Neural progenitor cell (in vitro differentiated cells): ENCODE measurements at regions not wholly inside any gene's neighbourhood (a gene's known extent, or its start where the extent isn't known, plus 50 kb on each side); places are given as distances from the start of the nearest gene placed in this dataset.

Source experiments
- DNase-seq: peaks from one replicate; pipeline ENCODE4 v3.0.0-alpha.2; 2016; ENCODE audit warnings: low spot score
- H2AFZ ChIP-seq: fragments of 200-600 bp; sonication (generic); replicated peaks from 2 replicates; pipeline ENCODE4 v1.6.1; 2016; ENCODE audit warnings: antibody characterized with exemption
- H3F3A ChIP-seq: fragments of 200-600 bp; sonication (generic); 2 replicates; pipeline ENCODE4 v1.6.1; 2016; ENCODE audit warnings: antibody characterized with exemption, low read depth
- H3K27ac ChIP-seq: fragments of 200-600 bp; sonication (generic); 2 replicates; pipeline ENCODE4 v1.5.1; 2016; ENCODE audit warnings: mild to moderate bottlenecking
- H3K27me3 ChIP-seq: fragments of 200-600 bp; sonication (generic); 2 replicates; pipeline ENCODE4 v1.6.1; 2016; ENCODE audit warnings: mild to moderate bottlenecking, moderate library complexity
- H3K36me3 ChIP-seq: fragments of 200-600 bp; sonication (generic); 2 replicates; pipeline ENCODE4 v1.5.1; 2016
- H3K4me1 ChIP-seq: fragments of 200-600 bp; sonication (generic); 2 replicates; pipeline ENCODE4 v1.6.1; 2016; ENCODE audit warnings: mixed run types
- H3K4me2 ChIP-seq: fragments of 200-600 bp; sonication (generic); 2 replicates; pipeline ENCODE4 v1.6.1; 2016
- H3K4me3 ChIP-seq: fragments of 200-600 bp; sonication (generic); 2 replicates; pipeline ENCODE4 v1.5.1; 2016
- H3K79me2 ChIP-seq: fragments of 200-600 bp; sonication (generic); 2 replicates; pipeline ENCODE4 v1.6.1; 2016; ENCODE audit warnings: low read depth
- H3K9ac ChIP-seq: fragments of 200-600 bp; sonication (generic); 2 replicates; pipeline ENCODE4 v1.6.1; 2016
- H3K9me3 ChIP-seq: fragments of 200-600 bp; sonication (generic); 2 replicates; pipeline ENCODE4 v1.5.1; 2016; ENCODE audit warnings: low read depth
- H4K20me1 ChIP-seq: fragments of 200-600 bp; sonication (generic); 2 replicates; pipeline ENCODE4 v1.6.1; 2016; ENCODE audit warnings: low read depth
- H3K27ac Mint-ChIP-seq: 3 replicates; pipeline ENCODE4 v1.8.0; 2021; ENCODE audit warnings: mixed read lengths
- H3K27me3 Mint-ChIP-seq: 2 replicates; pipeline ENCODE4 v1.8.0; 2022; ENCODE audit warnings: low read depth, mild to moderate bottlenecking, inconsistent platforms, moderate library complexity, mixed read lengths; ENCODE audit not compliant: insufficient read depth
- H3K36me3 Mint-ChIP-seq: 3 replicates; pipeline ENCODE4 v1.8.0; 2021; ENCODE audit warnings: mixed read lengths
- H3K4me1 Mint-ChIP-seq: 3 replicates; pipeline ENCODE4 v1.8.0; 2021; ENCODE audit warnings: mixed read lengths
- H3K4me3 Mint-ChIP-seq: 3 replicates; pipeline ENCODE4 v1.8.0; 2021; ENCODE audit warnings: mild to moderate bottlenecking, moderate library complexity, mixed read lengths
- H3K9me3 Mint-ChIP-seq: 3 replicates; pipeline ENCODE4 v1.8.0; 2020; ENCODE audit warnings: mixed read lengths
- CTCF ChIP-seq: fragments of 200-600 bp; sonication (generic); IDR thresholded peaks from 2 replicates; pipeline ENCODE4 v1.5.1; 2017; ENCODE audit warnings: antibody characterized with exemption, mild to moderate bottlenecking
- EZH2 ChIP-seq: fragments of 200-600 bp; sonication (generic); IDR thresholded peaks from 2 replicates; pipeline ENCODE4 v1.6.1; 2017; ENCODE audit warnings: antibody characterized with exemption, mild to moderate bottlenecking, moderate library complexity
- EZH2phosphoT487 ChIP-seq: fragments of 200-600 bp; sonication (generic); IDR thresholded peaks from 2 replicates; pipeline ENCODE4 v1.6.1; 2017; ENCODE audit warnings: antibody characterized with exemption

- no peak overlapping the region for H3K4me3 ChIP-seq
Measured at GRCh38 chr3:177435301-177435700, 238.0 kb upstream of the TBL1XR1 start.

GRCh38 chr3:177437513-177438337 is 240.4 kb upstream of the TBL1XR1 start:
- Histone ChIP-seq H3K9me3 (no peaks in the 10 kb centered on the region), H4K20me1 (no peaks in the 10 kb centered on the region), H3K4me1 (no peaks in the 10 kb centered on the region), H3K4me2 (no peak overlapping the region), H3K36me3 (no peaks in the 10 kb centered on the region), H3K79me2 (no peaks in the 10 kb centered on the region), H2AFZ (no peak overlapping the region), H3F3A (no peaks in the 10 kb centered on the region), H3K27me3 (no peaks in the 10 kb centered on the region), H3K27ac (no peak overlapping the region), H3K9ac (no peak overlapping the region), H3K4me3 (no peak overlapping the region)
- Mint-ChIP-seq H3K27me3 (peaks cover 2% of the 10 kb centered on the region), H3K27ac (no peak overlapping the region), H3K4me3 (no peak overlapping the region), H3K36me3 (no peaks in the 10 kb centered on the region), H3K9me3 (no peaks in the 10 kb centered on the region), H3K4me1 (no peaks in the 10 kb centered on the region)
- DNase-seq = no peak
- TF ChIP-seq EZH2 = no peak
- TF ChIP-seq CTCF = no peak
- TF ChIP-seq EZH2phosphoT487 = no peak

More at GRCh38 chr3:177435301-177435700, 238.0 kb upstream of the TBL1XR1 start:
- Mint-ChIP-seq H3K27me3 (peaks cover 2% of the 10 kb centered on the region), H3K36me3 (no peaks in the 10 kb centered on the region), H3K4me1 (peaks cover 17% of the 10 kb centered on the region), H3K4me3 (no peak overlapping the region), H3K9me3 (no peaks in the 10 kb centered on the region), H3K27ac (no peak overlapping the region)
- Histone ChIP-seq H3K4me1 (peaks cover 22% of the 10 kb centered on the region), H4K20me1 (no peaks in the 10 kb centered on the region), H3K27me3 (no peaks in the 10 kb centered on the region), H3K9ac (no peak overlapping the region), H3K4me2 (no peak overlapping the region), H3K27ac (no peak overlapping the region), H3F3A (peaks cover 10% of the 10 kb centered on the region), H3K9me3 (no peaks in the 10 kb centered on the region), H3K36me3 (no peaks in the 10 kb centered on the region), H3K79me2 (no peaks in the 10 kb centered on the region), H2AFZ (no peak overlapping the region)
- TF ChIP-seq CTCF = no peak
- no peak for TF ChIP-seq EZH2phosphoT487
- TF ChIP-seq EZH2 = no peak
- no peak for DNase-seq

- H3K9me3 ChIP-seq = no peaks in the 10 kb centered on the region
- no peak overlapping the region for H3K27ac Mint-ChIP-seq
- H3K9me3 Mint-ChIP-seq = no peaks in the 10 kb centered on the region
- no peaks in the 10 kb centered on the region for H3K4me1 ChIP-seq
- no peak overlapping the region for H3K4me3 Mint-ChIP-seq
- no peak for DNase-seq
- H3K4me3 ChIP-seq = no peak overlapping the region
- no peak overlapping the region for H2AFZ ChIP-seq
- no peaks in the 10 kb centered on the region for H3K79me2 ChIP-seq
- peaks cover 2% of the 10 kb centered on the region for H3K27me3 Mint-ChIP-seq
- H3K36me3 ChIP-seq = no peaks in the 10 kb centered on the region
- H3K27me3 ChIP-seq = no peaks in the 10 kb centered on the region
- H3K9ac ChIP-seq = no peak overlapping the region
- H3K36me3 Mint-ChIP-seq = no peaks in the 10 kb centered on the region
- no peak overlapping the region for H3K27ac ChIP-seq
- H3K4me1 Mint-ChIP-seq = no peaks in the 10 kb centered on the region
- no peaks in the 10 kb centered on the region for H4K20me1 ChIP-seq
- TF ChIP-seq EZH2 (no peak), EZH2phosphoT487 (no peak), CTCF (no peak)
- no peak overlapping the region for H3K4me2 ChIP-seq
- H3F3A ChIP-seq = no peaks in the 10 kb centered on the region
Measured at GRCh38 chr3:177438596-177439220, 241.4 kb upstream of the TBL1XR1 start.
